Memory B cell (primary cell): ENCODE measurements at regions not wholly inside any gene's neighbourhood (a gene's known extent, or its start where the extent isn't known, plus 50 kb on each side); places are given as distances from the start of the nearest gene placed in this dataset.

ENCODE experiments used
- ATAC-seq: fragments of 150-1000 bp; cut with Tn5 transposase; 2 replicates; pipeline ENCODE4 v1.10.0; 2021; ENCODE audit warnings: low read depth, mild to moderate bottlenecking, moderate library complexity
- DNase-seq, 2 donors: peaks; one replicate each; pipeline ENCODE4 v3.0.0; 2022; ENCODE audit warnings: low spot score in 2 of 2
- H3K27ac Mint-ChIP-seq: one replicate; pipeline ENCODE4 v1.8.0; 2022; ENCODE audit warnings: mild to moderate bottlenecking, moderate library complexity, mixed read lengths
- H3K27me3 Mint-ChIP-seq: one replicate; pipeline ENCODE4 v1.8.0; 2022; ENCODE audit warnings: mixed read lengths
- H3K36me3 Mint-ChIP-seq: one replicate; pipeline ENCODE4 v1.8.0; 2022; ENCODE audit warnings: mild to moderate bottlenecking, mixed read lengths
- H3K4me1 Mint-ChIP-seq: one replicate; pipeline ENCODE4 v1.8.0; 2022; ENCODE audit warnings: mixed read lengths
- H3K4me3 Mint-ChIP-seq: one replicate; pipeline ENCODE4 v1.8.0; 2022; ENCODE audit warnings: mild to moderate bottlenecking, moderate library complexity, mixed read lengths
- H3K9me3 Mint-ChIP-seq: one replicate; pipeline ENCODE4 v1.8.0; 2022; ENCODE audit warnings: mixed read lengths

DNA sequence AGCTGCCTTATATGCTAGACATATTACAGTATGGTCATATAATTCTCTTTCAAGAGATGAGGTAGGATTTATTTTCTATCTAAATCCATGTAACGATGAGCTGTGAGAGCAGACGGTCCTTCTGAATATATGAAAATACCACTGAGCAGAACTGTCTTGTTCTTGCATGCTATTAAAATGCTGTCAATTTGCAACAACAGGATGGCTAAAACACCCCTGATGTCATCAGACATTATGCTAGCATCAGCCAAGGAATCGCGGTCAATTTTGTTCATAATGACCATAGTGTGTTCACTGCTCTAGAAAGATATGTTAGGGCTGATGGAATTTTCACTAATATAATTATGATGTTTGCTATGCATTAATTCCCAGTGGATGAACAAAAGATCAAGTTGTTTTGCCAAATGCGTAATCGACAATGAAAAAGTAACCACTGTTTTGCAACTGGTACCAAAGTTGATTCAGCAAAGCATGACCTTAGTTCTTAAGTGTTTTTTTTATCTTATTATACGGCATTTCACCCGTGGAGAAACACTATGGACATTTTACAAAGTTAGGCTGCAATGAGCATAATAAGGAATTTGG is 765.4 kb upstream of the NR2F2 start:
- Mint-ChIP-seq H3K36me3 (no peaks in the 10 kb centered on the region), H3K4me1 (no peaks in the 10 kb centered on the region), H3K27me3 (peaks cover 2% of the 10 kb centered on the region), H3K4me3 (no peak overlapping the region), H3K27ac (no peak overlapping the region), H3K9me3 (peaks cover 5% of the 10 kb centered on the region)
- no peak for ATAC-seq
- no peak for DNase-seq

DNA sequence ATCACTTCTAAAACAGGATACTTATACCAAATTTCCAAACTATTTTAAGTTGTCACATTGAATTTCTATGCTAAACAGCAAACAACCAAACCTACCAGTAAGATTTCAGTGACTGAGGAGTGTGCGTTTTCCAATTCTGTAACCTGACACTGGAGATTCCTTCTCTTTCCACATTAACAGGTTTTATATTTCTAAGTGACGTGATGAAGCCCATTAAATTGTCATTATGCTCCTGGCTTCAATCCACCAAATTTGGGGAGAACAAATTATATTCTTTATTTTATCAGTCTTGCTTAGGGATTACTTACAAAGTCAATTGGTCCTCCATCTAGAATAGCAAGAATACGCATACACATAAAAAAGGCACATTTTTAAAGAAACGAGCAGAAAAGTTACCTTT is 764.8 kb upstream of the NR2F2 start:
- no peak overlapping the region for H3K4me3 Mint-ChIP-seq
- H3K36me3 Mint-ChIP-seq = no peaks in the 10 kb centered on the region
- H3K9me3 Mint-ChIP-seq = peaks cover 5% of the 10 kb centered on the region
- peaks cover 2% of the 10 kb centered on the region for H3K27me3 Mint-ChIP-seq
- DNase-seq (no peak), ATAC-seq (no peak)
- H3K27ac Mint-ChIP-seq = no peak overlapping the region
- no peaks in the 10 kb centered on the region for H3K4me1 Mint-ChIP-seq

DNA sequence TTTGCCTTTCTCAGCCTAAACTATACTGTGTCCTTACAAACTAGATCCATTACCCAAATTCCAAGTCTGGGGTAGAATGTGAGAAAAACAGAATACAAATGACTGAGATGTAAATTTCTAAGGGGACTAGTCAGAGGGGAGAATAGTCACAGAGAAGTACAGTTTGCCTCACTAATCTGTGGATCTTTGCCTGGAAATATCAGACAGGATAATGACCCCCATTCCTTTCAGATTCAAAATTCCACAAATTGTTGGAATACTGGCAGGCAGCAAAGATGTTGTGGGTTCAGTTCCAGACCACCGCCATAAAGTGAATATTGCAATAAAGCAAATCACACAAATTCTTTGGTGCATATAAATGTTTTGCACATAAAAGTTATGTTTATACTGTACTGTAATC is 762.8 kb upstream of the NR2F2 start:
- H3K4me3 Mint-ChIP-seq = no peak overlapping the region
- H3K27me3 Mint-ChIP-seq = no peaks in the 10 kb centered on the region
- DNase-seq (no peak), ATAC-seq (no peak)
- H3K27ac Mint-ChIP-seq = no peak overlapping the region
- peaks cover 8% of the 10 kb centered on the region for H3K9me3 Mint-ChIP-seq
- H3K36me3 Mint-ChIP-seq = no peaks in the 10 kb centered on the region
- H3K4me1 Mint-ChIP-seq = no peaks in the 10 kb centered on the region

DNA sequence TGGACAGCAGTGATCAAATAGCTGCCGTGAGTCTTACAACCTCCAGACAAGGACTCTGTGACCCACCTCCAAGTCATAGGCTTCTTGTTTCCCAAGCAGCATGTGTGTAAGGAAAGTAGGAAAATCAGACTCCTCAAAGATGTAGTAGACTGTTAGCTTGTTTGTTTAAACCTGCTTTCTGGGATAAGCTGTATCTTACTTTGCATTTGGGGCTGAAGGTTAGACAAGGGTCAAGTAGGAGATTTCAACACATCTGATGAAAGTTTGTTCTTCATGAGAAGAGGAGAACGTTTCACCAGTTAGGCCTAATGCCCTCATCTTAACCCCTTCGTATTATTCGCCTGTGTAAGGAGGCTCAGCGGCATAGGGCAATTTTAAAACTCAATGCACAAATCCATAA is 756.4 kb upstream of the NR2F2 start:
- Mint-ChIP-seq H3K27ac (no peak overlapping the region), H3K9me3 (peaks cover 9% of the 10 kb centered on the region), H3K36me3 (no peaks in the 10 kb centered on the region), H3K4me3 (no peak overlapping the region), H3K4me1 (no peaks in the 10 kb centered on the region), H3K27me3 (no peaks in the 10 kb centered on the region)
- DNase-seq (no peak), ATAC-seq (no peak)

DNA sequence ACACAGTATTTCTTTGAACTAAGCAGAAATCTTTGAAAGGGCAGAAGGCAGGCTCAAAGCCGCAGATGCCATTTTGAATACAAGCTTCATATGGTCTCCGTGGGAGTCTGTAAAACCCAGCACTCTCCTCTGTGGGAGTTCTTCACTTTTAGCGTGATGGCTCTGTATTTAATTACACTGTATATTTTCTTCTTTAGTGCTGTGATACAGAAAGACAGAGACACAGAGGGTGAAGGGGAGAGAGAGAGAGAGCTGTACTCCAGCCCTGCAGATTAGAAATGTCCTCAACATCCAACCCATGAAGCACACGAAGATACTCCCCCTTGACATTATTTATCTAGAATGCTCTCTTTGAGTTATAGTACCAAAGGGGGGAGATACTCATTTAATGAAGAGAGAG is 752.6 kb upstream of the NR2F2 start:
- no peak overlapping the region for H3K27ac Mint-ChIP-seq
- ATAC-seq (no peak), DNase-seq (no peak)
- H3K9me3 Mint-ChIP-seq = no peaks in the 10 kb centered on the region
- H3K36me3 Mint-ChIP-seq = no peaks in the 10 kb centered on the region
- no peak overlapping the region for H3K4me3 Mint-ChIP-seq
- no peaks in the 10 kb centered on the region for H3K27me3 Mint-ChIP-seq
- H3K4me1 Mint-ChIP-seq = no peaks in the 10 kb centered on the region

DNA sequence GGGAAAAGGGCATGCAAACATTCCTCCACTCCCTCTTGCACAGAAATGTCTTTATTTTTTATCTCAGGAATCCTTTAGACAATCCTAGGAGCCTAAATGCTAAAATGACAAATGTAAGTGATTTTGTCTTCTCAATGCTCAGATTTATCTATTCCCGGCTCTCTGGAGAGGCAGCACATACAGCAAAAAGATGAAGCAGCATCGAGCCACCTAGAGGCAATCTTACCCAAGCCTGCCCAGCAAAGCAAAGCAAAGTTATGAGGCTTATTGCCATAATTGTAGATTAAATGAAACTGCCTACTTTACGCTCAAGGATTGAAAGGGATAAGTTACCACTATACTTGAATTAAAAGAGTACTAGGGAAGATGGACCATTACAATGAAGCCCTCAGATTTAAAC is 750.4 kb upstream of the NR2F2 start:
- ATAC-seq = no peak
- no peak for DNase-seq
- Mint-ChIP-seq H3K4me3 (no peak overlapping the region), H3K27ac (no peak overlapping the region), H3K4me1 (no peaks in the 10 kb centered on the region), H3K27me3 (no peaks in the 10 kb centered on the region), H3K36me3 (no peaks in the 10 kb centered on the region), H3K9me3 (peaks cover 1% of the 10 kb centered on the region)

DNA sequence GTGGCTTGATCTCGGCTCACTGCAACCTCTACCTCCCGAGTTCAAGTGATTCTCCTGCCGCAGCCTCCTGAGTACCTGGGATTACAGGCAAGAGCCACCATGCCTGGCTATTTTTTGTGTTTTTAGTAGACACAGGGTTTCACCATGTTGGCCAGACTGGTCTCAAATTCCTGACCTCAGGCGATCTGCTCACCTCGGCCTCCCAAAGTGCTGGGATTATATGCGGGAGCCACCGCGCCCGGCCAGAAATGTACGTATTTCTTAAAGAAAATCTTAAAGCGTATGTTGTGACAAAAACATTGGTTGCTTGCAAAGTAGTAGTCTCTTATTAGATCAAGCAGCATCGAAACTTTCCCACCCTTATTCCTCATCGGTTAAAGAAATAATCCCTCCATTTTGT is 748.9 kb upstream of the NR2F2 start:
- Mint-ChIP-seq H3K4me3 (no peak overlapping the region), H3K36me3 (no peaks in the 10 kb centered on the region), H3K4me1 (no peaks in the 10 kb centered on the region), H3K27me3 (no peaks in the 10 kb centered on the region), H3K9me3 (peaks cover 1% of the 10 kb centered on the region), H3K27ac (no peak overlapping the region)
- no peak for ATAC-seq
- DNase-seq = no peak

DNA sequence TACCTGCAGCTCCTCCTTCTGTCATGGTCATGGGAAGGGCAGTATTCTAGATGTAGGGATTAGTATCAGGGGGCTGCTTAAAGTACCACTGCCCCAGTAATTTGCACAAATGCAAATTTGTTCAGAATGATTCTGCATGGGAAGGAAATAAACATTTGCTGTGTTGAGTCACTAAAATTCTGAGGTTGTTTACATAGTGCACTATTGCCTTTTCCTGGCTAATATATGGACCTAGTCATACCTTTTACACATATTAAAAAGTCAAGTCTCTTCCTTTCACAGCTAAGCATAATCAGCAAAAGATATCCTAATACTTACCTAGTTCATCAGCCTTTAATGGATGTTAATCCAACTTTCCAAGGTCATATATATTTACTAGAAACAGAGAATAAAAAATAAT is 746.4 kb upstream of the NR2F2 start:
- Mint-ChIP-seq H3K27me3 (no peaks in the 10 kb centered on the region), H3K4me3 (no peak overlapping the region), H3K36me3 (no peaks in the 10 kb centered on the region), H3K9me3 (peaks cover 3% of the 10 kb centered on the region), H3K4me1 (no peaks in the 10 kb centered on the region), H3K27ac (no peak overlapping the region)
- no peak for ATAC-seq
- no peak for DNase-seq

DNA sequence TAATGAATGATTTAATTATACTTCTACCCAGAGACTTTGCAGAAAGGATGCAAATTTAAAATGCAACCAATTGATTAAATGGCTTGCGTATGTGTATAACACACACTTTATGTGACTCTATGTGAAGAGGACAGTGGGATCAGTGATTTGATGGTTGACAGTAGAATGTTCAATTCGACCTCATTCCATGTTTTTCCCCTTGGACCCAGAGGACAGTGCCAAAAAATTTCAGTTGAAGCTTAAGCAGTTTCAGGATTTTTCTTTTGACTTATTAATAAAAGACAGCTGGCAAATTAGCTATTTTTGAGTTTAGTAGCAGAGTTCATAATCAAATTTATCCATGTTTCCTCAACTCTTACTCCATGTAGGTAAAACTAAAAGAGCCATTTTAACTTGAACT is 742.4 kb upstream of the NR2F2 start:
- Mint-ChIP-seq H3K36me3 (no peaks in the 10 kb centered on the region), H3K4me3 (no peak overlapping the region), H3K27me3 (no peaks in the 10 kb centered on the region), H3K27ac (no peak overlapping the region), H3K4me1 (no peaks in the 10 kb centered on the region), H3K9me3 (peaks cover 3% of the 10 kb centered on the region)
- ATAC-seq (no peak), DNase-seq (no peak)

DNA sequence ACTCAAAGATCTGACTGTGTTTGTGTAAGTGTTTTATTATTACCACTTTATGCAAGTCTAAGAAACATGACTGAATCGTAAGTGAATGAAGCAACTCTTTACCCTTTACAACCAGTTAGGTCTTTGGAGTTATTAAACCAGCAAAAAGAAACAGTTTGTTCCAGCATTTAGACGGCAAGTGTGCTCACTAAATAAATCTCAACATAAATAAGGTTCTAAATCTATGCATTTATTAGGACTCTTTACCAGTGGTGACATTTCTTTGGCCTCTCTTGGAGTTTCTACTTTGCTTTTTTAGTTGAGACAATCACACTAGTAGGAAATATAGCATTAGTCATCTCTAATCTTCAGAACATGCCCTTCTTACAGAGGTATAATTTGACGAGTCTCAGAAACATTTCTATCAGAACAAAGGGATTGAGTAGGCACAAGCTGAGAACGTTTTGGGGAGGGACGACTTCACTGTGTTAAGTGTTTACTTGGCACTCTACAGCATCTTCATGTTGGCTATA is 739.9 kb upstream of the NR2F2 start:
- no peak for ATAC-seq
- Mint-ChIP-seq H3K4me1 (no peaks in the 10 kb centered on the region), H3K27me3 (no peaks in the 10 kb centered on the region), H3K9me3 (peaks cover 1% of the 10 kb centered on the region), H3K36me3 (no peaks in the 10 kb centered on the region), H3K27ac (no peak overlapping the region), H3K4me3 (no peak overlapping the region)
- no peak for DNase-seq

DNA sequence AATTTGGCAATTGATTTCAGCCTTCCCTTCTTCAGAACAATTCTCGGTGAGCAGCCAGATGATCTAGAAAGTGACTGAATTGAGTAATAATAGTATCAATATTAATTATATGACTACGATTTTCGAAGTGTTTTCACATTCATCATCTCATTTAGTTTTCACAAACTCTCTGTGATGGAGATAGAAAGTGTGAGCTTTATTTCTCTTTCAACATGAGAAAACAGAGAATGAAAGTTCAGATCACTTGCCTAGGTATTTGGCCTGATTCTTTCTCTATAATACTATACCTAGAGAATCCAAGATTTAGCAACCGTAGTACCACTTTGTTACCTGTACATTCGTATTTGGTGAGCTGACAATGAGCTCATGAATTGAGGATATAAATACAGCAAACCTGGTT is 739.2 kb upstream of the NR2F2 start:
- no peak overlapping the region for H3K4me3 Mint-ChIP-seq
- H3K9me3 Mint-ChIP-seq = peaks cover 1% of the 10 kb centered on the region
- no peak for ATAC-seq
- no peak overlapping the region for H3K27ac Mint-ChIP-seq
- H3K4me1 Mint-ChIP-seq = no peaks in the 10 kb centered on the region
- DNase-seq = no peak
- no peaks in the 10 kb centered on the region for H3K36me3 Mint-ChIP-seq
- no peaks in the 10 kb centered on the region for H3K27me3 Mint-ChIP-seq

DNA sequence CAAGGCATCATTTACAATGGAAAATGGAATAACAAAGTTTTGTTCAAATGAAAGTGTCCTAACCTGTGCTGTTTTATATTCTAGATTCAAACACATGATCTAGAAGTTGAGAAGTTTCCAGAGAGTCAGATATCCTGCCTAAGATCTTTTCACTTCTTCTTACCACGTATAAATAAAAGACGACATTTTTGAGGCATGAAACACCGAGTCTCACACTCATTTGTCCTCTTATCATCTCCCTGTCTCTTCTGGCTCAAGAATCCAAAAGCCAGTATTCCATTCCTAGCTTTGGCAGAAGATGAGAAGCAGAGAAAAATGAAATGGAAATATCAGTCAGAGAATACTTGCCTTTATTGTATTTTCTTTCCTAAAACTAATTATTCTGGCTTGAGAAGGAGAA is 738.6 kb upstream of the NR2F2 start:
- Mint-ChIP-seq H3K27ac (no peak overlapping the region), H3K4me1 (no peaks in the 10 kb centered on the region), H3K9me3 (peaks cover 1% of the 10 kb centered on the region), H3K36me3 (no peaks in the 10 kb centered on the region), H3K27me3 (no peaks in the 10 kb centered on the region), H3K4me3 (no peak overlapping the region)
- DNase-seq = no peak
- ATAC-seq = no peak

DNA sequence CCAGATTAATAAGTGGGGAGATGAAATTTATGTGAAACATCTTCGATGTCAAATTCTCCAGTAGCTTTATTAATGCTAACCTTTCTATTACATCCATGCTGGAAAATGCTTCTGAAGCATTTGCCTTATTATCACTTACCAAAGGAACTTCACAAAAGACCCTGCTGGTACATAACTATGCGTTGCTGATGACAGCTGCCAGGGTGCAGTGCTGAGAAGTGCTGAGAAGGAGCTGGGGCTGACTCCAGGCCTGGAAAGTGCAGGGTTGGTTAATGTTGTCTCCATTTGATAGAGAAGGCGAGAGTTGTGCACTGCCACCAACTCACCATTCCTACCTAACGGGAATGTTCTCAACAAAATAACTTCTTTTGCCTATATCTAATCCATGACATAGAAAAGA is 736.0 kb upstream of the NR2F2 start:
- H3K9me3 Mint-ChIP-seq = no peaks in the 10 kb centered on the region
- H3K36me3 Mint-ChIP-seq = no peaks in the 10 kb centered on the region
- H3K4me1 Mint-ChIP-seq = no peaks in the 10 kb centered on the region
- DNase-seq (no peak), ATAC-seq (no peak)
- H3K27me3 Mint-ChIP-seq = no peaks in the 10 kb centered on the region
- no peak overlapping the region for H3K4me3 Mint-ChIP-seq
- H3K27ac Mint-ChIP-seq = no peak overlapping the region

DNA sequence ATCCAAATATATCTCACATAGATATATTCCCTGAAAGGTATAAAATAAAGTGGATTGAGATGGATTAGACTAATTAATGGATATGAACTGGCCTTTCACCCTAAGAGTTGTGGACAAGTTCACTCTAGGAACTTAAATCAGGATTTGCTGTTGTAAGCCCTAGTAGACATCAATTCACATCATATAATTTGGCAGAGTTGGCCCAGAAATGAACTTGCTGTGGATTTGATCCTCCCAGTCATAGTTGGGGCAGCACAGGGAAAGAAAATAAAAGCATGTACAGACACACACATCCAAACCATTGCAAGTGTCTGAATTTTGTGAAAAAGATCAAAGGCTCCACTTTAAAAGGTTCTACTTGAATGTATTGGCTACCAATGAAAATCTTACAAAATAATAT is 734.7 kb upstream of the NR2F2 start:
- ATAC-seq (no peak), DNase-seq (no peak)
- Mint-ChIP-seq H3K9me3 (no peaks in the 10 kb centered on the region), H3K4me1 (no peaks in the 10 kb centered on the region), H3K27ac (no peak overlapping the region), H3K4me3 (no peak overlapping the region), H3K27me3 (no peaks in the 10 kb centered on the region), H3K36me3 (no peaks in the 10 kb centered on the region)

DNA sequence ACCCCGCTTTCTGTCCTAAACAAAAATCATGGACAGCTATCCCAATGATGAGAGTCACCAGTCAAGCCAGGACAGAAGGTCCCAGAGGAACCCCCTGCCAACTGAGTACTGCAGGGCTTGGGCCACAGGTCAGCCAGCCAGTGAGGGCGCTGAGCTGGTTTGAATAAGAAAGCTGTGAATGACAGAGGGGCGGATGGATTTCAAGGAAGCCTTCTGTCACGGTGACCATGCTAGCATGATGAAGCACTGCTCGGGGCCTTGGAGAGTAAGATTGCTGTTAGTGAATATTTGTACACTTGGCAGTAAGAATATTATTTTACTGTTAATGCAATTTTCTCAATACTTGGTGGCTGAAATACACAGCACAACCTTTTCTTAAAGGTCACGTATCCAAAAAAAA is 734.0 kb upstream of the NR2F2 start:
- Mint-ChIP-seq H3K4me1 (no peaks in the 10 kb centered on the region), H3K27me3 (no peaks in the 10 kb centered on the region), H3K27ac (no peak overlapping the region), H3K9me3 (no peaks in the 10 kb centered on the region), H3K4me3 (no peak overlapping the region), H3K36me3 (no peaks in the 10 kb centered on the region)
- ATAC-seq (no peak), DNase-seq (no peak)
